HK-2 (cell line): ENCODE measurements at regions not wholly inside any gene's neighbourhood (a gene's known extent, or its start where the extent isn't known, plus 50 kb on each side); places are given as distances from the start of the nearest gene placed in this dataset.
"Not testable (repeated sequence)": the region's sequence is repeated elsewhere in the genome, so short reads cannot be mapped to it uniquely, and the experiment has no call there.

Experiments
- DNase-seq: peaks from one replicate; pipeline ENCODE4 v3.0.0-alpha.2; 2018; ENCODE audit not compliant: unreplicated experiment

DNA sequence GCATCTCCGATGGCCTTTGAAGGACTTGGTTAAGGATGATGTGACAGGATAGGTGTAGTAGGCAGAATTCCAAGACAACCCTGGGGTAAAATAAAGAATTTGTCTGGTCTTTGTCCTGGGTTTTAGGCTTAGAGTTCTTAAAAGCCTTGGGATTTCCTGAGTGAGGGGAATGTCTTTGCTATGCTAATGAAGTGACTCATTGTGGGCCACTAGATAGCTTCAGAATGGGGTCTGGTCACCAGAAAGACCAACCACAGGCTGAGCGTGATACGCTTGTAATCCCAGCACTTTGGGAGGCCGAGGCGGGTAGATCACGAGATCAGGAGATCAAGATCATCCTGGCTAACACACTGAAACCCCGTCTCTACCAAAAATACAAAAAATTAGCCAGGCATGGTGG is 182.8 kb upstream of the TOX3 start:
- no peak for DNase-seq

DNA sequence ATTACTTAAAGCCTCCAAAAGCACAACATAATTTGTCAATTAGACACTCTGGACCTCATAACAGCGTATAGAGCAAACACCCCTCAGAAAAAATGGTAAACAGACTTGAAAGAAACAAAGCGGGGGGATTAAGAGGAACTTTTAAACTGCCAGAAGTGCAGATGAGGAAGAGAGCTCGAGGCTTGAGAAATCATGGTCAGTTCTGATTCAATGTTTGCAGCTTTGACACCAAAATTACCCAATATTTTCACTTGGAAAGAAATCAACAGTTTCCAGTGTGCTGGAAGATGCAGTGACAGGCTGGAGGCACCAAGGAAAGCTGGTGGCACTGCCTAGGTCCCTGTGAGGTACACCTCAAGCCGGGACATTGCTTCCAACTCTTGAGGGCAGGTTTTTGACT is 180.9 kb upstream of the TOX3 start:
- no peak for DNase-seq

DNA sequence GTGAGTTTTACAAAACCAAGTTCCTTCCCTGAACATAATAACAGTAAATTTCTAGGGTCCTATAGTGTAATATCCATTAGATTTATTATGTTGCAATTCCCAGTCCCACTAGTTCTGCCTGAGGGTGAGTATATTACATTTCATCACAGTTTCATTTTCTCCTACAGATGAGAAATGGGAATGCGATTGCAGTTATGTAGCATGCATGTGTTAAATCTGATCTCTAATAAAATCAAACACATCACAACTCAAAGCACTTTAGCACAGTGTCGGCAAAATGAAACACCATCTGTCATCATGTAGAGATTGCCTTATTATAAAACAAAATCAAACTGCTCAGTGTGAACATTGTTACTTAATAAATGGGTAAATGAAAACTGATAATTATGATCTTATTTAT is 180.5 kb upstream of the TOX3 start:
- no peak for DNase-seq

DNA sequence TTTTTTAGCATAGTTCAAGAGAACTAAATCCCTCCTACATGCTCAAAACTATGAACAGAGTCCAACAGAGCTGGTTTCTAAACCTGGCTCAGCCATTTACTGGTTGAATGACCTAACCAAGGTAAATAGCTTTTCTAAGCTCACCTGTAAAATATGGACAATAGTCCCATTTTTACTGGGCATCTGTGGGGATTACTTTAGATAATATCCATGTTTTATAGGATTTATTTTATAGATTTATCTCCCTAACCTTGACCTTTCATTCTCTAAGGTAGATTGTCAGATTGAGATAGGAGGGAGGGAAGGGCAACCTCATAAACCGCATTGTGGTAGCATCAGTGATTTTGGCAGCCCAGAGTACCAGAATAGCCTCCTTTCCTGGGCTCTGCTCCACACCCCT is 178.5 kb upstream of the TOX3 start:
- no peak for DNase-seq

DNA sequence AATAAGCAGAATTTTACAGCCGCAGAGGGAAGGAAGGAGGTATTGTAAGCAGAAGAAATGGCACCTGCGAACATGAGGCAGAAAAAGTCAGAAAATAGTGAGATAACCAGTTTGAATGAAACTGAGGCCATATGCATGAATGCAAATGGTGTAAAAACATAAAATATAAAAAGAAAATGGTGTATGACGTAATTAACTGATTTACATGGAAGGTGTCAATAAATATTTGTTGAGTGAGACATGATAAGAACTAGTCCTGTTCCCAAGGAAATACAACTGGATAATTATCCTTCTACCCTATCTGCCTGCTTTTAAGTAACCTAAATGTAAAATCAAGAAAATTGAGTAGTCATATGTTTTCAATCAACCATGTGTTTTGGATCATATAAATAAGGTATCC is 178.1 kb upstream of the TOX3 start:
- DNase-seq: no peak

DNA sequence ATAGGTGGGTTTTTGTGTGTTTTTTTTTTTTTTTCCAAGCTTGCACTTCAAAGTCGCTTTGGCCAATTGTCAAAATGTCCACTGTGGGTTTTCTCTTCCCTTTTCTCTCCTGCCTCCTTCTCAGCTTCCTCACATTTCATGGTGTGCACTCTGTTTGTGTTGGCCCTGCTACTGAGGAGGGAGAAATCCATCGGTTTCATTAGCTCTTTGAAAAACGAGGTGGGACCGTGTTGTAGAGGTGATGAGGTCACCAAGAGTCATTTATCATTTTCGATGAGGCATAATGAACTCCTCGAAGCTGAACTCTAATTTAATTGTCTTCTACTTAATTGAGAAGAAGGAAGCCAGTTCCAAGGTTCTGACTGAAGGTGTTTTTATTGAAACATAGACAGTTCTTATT is 174.4 kb upstream of the TOX3 start:
- DNase-seq: no peak

DNA sequence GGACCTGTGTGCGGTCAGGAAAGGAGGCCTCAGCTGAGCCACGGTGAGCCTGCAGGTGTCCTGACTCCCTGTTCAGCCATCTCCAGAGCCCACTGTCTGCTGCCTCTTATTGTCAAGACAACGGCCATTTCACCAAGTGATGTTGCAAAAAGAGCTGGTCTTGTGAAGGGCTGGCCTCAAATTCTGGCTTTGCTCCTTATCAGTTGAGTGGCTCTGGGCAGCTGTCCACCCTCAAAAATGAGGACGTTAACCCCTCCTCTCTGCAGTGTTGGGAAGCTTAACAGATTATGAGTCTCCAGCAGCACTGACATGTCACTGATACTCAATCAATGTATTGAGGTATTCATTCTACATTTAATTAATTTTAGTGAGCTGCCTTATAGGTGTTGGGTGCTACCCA is 171.1 kb upstream of the TOX3 start:
- no peak for DNase-seq

DNA sequence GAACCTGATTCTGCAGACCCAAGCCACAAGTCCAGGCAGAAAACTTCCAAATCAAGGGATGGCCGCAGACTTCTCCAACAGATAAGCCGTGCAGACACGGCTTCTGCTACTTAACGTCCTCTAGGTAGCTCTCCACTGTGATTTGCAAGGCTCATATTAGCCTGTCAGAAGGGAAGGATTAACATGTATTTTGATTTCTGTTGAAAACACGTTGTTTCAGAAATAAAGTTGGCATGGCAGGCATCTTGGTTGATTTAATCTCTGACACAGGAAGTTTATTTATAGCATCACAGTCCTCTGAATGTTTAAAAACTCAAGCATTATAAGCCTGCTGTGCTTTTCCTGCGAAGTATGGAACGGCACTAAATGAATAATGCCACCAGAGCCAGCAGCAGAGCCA is 166.8 kb upstream of the TOX3 start:
- no peak for DNase-seq

DNA sequence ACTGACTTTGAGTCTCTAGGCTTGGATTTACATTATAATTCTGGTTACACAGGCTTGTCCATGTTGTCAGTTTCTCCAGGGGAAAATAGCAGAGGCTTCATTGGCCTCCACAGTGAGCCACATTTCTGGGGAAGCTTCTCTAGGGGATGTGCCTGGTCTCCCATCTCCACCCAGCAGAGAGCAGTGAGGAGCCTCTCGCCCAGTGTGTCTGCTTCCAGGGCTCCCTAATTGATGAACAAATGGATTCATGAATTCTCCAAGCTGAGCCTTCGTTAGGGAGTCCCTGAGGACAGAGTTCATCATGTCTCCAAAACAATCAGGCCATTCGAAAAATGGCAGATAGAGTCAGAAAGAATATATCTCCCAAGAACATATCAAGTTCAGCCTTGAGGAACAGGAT is 162.4 kb upstream of the TOX3 start:
- no peak for DNase-seq

DNA sequence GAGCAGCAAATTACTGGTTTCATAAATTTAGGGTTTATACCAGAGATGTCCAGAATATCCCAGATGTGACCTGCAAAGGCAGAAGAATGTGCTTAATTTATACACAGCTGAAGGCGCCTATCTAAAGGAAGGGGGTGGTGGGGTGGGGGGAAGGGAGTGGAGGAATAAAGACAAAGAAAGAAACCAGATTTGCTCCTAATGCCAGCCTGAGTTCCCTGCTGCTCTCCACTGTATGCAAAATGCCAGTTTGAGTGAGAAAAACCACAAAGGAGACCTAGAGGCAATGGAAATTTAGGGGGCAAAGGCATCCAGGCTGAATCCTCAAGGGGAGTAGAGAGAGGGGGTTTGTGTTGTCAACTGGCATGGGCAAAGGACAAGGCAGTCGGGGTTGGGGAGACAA is 161.5 kb upstream of the TOX3 start:
- no peak for DNase-seq

DNA sequence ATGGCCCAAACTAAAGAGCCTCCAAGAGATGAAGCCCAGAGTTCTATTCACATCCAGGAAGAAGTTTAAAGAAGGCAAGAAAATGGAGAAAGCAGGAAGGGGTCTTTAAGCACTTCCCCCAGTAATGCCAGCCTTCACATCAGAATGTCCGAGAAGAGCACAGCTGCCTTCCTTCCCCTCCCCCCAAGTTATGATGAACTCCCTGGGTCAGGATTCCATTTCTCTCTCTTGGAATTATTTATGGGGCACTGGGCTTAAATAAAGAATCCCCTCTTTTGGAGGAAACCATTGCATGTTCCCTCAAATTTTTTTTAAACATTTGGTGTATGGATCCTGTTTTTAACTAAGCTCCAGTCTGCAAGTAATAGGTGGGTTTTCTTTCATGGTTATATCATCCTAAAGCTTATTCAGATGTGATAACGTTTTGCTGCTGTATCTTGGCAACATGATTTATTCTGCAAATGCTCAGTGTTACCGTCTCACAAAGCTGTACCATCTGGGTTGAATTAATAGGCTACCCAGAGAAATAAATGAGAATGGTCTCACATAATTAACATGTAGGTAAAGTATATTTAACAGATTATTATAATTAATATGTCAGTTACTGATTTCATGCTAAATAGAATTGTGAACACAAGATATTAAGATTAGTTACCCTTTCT is 160.9 kb upstream of the TOX3 start:
- no peak for DNase-seq

DNA sequence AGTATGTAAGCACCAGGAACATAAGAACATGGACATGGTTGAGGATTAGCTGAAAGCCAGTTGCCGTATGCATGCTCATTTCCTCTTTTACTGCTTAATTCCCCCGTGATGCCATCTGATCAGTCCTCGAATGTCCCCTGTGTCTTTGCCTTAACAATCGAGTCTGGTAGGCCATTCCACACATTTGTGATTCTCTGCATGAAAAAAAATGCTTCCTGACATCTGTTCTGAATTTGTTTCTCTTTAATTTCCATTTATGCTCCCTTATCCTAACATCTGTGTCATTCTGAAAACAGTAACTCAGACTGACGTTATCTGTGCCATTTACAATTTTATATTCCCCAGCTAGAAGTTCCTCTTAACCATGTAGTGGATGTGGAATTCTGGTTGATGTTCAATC is 158.2 kb upstream of the TOX3 start:
- no peak for DNase-seq

DNA sequence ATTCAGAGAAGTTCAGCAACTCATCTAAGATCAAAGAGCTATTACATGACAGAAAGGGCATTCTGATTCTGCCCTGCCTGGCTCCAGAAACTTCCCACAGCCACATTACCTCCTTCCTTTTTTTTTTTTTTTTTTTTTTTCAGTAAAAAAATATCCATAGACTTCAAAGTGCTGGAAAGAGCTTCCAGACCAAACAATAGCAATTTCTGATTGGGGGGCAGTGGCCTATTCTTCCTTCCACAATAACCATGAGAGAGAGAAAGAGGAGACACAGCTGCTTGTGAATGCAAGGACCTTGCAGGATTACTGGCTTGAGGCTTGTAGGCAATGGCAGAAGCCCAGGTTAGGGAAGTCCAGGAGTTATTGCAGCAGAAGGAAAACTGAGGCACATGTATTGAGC is 151.0 kb upstream of the TOX3 start:
- DNase-seq: no peak

DNA sequence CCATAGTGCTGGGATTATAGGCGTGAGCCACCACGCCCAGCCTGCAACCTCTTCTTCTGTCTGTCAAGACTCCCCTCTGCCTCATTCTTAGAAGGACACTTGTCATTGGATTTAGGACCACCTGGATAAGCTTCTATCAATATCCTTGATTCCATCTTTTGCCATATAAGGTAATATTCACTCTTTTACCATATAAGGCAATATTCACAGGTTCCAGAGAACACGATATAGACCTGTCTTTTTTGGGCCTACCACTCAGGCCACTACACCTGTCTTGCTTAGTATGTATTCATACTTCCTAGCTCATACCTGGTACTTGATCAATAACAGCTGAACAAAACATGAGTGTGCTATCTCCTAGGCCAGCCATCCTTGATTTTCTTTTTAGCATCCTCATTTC is 149.2 kb upstream of the TOX3 start:
- no peak for DNase-seq

DNA sequence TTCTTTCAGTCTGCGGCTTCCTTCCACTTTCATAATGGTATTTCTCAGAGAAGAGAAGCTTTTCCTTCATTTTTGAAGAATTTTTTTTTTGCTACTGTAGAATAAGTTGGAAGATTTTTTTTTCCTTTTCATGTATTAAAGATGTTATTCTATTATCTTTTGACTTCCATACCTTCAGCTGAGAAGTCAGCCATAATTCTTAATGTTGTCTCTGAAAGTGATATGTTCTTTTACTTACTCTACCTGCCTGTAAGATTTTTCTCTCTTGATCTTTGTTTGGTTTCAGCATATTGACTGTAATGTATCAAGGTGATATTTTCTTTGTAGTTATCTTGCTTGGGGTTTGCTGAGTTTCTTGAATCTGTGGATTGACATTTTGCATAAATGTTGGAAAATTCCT is 143.5 kb upstream of the TOX3 start:
- no peak for DNase-seq

DNA sequence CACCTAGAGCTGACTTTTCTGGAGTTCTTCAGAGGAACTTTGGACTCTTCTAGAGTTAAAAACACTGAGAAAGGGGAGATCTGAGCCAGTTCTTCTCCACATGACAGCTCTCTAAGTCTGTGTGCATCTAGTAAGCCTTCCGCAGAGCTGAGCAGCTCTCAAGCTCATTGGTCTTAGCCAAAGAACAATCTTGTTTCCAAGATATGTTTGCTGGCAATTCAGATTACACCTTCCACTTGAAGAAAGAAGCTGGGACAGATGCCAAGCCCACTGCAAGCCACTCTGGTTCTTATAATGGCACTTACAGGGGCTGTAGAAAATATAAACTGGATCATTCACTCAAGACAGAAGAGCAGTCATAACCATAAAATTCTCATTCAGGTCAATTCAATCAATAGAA is 134.1 kb upstream of the TOX3 start:
- no peak for DNase-seq

DNA sequence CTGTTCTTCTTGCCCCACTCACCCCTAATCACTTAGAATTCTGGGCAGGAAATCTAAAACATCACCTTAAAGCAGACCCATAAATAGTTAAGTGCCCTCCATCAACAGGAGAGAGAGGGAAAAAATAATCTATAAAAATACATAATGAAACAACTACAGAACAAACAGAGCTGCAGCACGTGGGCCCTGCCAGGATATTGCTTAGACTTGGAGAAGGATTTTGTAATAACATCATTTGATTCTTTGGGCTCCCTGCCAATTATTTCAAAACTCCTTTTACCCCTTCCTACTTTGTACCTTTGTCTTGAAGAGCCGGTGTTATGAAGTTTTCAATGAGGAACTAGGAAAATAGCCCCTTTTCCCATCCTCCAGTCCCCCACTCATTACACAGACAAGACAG is 130.6 kb upstream of the TOX3 start:
- no peak for DNase-seq

DNA sequence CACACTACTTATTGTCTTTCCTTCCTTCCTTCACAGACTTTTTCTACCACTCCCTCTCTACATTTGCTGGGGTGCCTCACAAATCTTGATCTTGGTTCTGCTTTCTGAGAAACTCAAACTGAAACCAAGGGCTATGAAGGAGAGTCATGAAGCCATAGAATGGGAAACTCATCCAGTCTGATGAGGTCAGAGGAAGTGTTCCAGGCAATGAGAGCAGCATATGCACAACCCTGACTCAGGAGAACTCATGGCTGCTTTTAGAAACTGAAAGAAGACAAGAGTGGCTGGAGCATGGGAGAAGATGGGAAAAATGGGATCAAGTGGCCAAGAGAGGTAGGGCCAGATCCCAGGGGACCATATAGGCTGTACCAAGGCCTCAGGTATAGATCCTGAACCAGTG is 130.0 kb upstream of the TOX3 start:
- no peak for DNase-seq

DNA sequence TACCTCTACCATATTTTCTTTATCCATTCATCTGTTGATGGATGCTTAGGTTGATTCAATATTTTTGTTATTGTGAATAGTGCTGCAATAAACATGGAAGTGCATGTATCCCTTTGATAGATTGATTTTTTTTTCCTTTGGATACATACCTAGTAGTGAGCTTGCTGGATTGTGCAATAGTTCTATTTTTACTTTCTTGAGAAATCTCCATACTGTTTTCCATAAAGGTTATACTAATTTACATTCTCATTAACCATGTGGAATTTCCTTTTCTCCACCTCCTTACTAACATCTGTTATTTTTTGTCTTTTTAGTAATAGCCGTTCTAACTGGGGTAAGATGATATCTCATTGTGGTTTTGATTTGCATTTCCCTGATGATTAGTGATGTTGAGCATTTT is 124.6 kb upstream of the TOX3 start:
- DNase-seq: no peak

DNA sequence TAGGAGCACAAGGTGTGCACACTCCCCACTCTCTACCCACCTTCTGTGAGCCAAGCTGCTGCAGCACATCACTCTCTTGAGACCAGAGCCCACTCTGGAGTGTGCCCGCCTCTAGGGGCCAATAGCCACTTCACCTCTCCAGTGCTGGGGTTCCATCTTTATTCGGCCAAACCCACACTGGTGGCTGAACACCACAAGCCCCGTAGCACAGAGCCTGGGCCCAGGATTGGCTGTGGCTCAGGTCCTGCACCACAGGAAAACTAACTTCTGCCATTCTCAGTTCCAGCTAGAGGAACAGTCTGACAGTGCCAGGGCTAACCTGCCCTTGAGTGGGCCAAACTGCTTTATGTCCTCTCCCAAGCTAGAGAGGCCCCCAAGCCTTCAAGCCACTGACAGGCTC is 111.0 kb upstream of the TOX3 start:
- no peak for DNase-seq

DNA sequence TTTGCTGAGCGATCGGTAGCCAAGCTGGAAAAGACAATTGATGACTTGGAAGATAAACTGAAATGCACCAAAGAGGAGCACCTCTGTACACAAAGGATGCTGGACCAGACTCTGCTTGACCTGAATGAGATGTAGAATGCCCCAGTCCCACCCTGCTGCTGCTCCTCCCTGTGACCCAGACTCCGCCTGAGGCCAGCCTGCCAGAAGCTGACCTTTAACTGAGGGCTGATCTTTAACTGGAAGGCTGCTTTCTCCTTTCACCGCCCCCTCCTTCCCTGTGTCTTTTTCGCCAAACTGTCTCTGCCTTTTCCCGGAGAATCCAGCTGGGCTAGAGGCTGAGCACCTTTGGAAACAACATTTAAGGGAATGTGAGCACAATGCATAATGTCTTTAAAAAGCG is 109.0 kb upstream of the TOX3 start:
- DNase-seq: not testable (repeated sequence)

DNA sequence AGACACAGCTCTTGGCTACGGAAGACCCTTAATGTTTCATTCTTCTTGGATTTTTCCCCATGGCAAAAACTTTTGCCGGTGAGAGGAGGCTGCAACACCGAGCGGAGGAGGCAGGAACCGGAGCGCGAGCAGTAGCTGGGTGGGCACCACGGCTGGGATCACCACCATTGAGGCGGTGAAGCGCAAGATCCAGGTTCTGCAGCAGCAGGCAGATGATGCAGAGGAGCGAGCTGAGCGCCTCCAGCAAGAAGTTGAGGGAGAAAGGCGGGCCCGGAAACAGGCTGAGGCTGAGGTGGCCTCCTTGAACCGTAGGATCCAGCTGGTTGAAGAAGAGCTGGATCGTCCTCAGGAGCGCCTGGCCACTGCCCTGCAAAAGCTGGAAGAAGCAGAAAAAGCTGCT is 108.2 kb upstream of the TOX3 start:
- DNase-seq: not testable (repeated sequence)

DNA sequence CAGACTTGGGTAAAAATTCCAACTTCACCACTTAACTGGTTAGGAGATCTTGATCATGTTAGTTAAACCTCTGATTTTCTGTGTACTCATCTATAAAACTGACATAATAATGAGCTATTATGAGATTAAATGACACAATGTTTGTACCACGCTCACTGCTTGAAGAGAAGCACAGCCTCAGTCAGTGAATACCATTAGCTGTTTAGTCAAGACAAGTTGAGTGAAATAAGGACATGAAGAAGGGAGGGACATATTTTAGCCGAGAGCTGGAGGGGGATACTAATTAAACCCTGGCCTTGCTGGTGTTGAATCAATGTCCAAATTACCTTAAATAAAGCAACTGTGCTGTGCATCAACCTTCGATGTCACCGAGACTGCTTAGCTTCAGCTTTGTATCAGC is 105.1 kb upstream of the TOX3 start:
- no peak for DNase-seq

DNA sequence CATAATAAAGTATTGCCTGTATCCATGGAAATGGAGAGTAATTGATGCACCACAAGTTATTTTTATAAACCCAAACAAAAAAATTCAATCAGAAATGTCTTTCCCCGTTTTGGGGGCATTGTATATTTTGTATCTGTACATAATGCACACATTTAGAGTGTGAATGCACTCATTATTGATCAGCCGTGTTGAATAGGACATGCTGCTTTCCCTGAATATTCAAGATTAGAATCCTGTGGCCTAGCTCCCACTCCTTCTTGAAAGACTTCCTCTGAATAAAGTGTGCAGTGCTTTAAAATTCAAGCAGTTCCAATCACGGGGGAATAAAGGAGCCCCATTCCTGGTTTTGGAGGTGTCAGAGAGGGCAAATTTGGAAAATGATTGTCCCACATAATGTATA is 103.8 kb upstream of the TOX3 start:
- DNase-seq: no peak

DNA sequence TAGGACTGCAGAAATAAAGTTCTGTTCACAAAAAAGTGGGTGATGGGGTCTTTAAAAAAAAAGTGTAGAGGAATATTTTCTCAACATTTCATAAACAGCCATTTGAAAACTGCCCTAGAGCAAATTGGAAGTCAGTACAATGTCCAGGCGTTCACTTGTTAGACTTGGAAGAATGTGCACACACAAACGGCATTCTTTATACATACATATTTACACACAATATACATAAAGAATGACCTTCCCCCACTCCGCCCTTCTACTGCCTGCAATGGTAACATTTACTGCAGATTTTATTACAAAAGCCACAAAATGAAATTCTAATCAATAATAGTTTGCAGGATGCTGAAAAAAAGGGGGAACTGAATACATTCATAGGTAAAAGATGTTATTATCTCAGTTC is 103.4 kb upstream of the TOX3 start:
- no peak for DNase-seq
